ENCODE measurements at regions not wholly inside any gene's neighbourhood (a gene's known extent, or its start where the extent isn't known, plus 50 kb on each side); places are given as distances from the start of the nearest gene placed in this dataset.

GRCh38 chr14:56963381-56963780 is 153.1 kb upstream of the OTX2 start:
- no peak for TF ChIP-seq REST (IDR thresholded peaks at IDR 0.05; ENCODE audit: borderline replicate concordance)
- no peak for TF ChIP-seq TAF1 (IDR thresholded peaks at IDR 0.05; ENCODE audit: low read depth)
- Histone ChIP-seq H2AFZ (ENCODE audit: low read depth, low read length) (no peak overlapping the region), H3K36me3 (ENCODE audit: insufficient read depth, low read length) (no peaks in the 10 kb centered on the region), H3K27ac (ENCODE audit: low read length) (no peak overlapping the region), H3K27me3 (ENCODE audit: insufficient read depth, low read depth, low read length) (peaks cover 33% of the 10 kb centered on the region), H3K4me3 (ENCODE audit: low read length) (no peak overlapping the region), H3K9ac (ENCODE audit: low read length) (no peak overlapping the region), H3K4me2 (ENCODE audit: low read length) (no peak overlapping the region), H3K9me3 (ENCODE audit: low read length) (no peaks in the 10 kb centered on the region), H3K9me2 (ENCODE audit: insufficient read depth, low read length) (no peaks in the 10 kb centered on the region), H3F3A (ENCODE audit: insufficient read depth, low read length, poor library complexity, severe bottlenecking) (no peaks in the 10 kb centered on the region), H3K79me2 (replicated peaks; ENCODE audit: insufficient read depth, low read length) (no peaks in the 10 kb centered on the region), H4K20me1 (ENCODE audit: insufficient read depth) (no peaks in the 10 kb centered on the region)

- H3K4me2 ChIP-seq (ENCODE audit: low read length), result no peak overlapping the region
- no peaks in the 10 kb centered on the region for H4K20me1 ChIP-seq (ENCODE audit: insufficient read depth)
- peaks cover 30% of the 10 kb centered on the region for H3K27me3 ChIP-seq (ENCODE audit: insufficient read depth, low read depth, low read length)
- H3K9me3 ChIP-seq (ENCODE audit: low read length), result no peaks in the 10 kb centered on the region
- TF ChIP-seq CTCF (IDR thresholded peaks at IDR 0.05; ENCODE audit: poor library complexity, severe bottlenecking), result no peak
- TF ChIP-seq EZH2 (IDR thresholded peaks at IDR 0.05; ENCODE audit: borderline replicate concordance, insufficient read depth, low read length, poor library complexity, severe bottlenecking), result no peak
- no peak for TF ChIP-seq TAF1 (IDR thresholded peaks at IDR 0.05; ENCODE audit: low read depth)
- no peak for TF ChIP-seq EP300 (conservative IDR thresholded peaks at IDR 0.05; ENCODE audit: poor library complexity, severe bottlenecking)
- no peak for TF ChIP-seq MXI1 (conservative IDR thresholded peaks at IDR 0.05; ENCODE audit: poor library complexity, severe bottlenecking)
- no peak for TF ChIP-seq REST (IDR thresholded peaks at IDR 0.05; ENCODE audit: borderline replicate concordance)
- TF ChIP-seq RAD21 (conservative IDR thresholded peaks at IDR 0.05), result no peak
- no peak for TF ChIP-seq SMC3 (conservative IDR thresholded peaks at IDR 0.05; ENCODE audit: poor library complexity)
- no peak for TF ChIP-seq POLR2AphosphoS5 (IDR thresholded peaks at IDR 0.05)
- H3K9ac ChIP-seq (ENCODE audit: low read length), result no peak overlapping the region
- no peaks in the 10 kb centered on the region for H3K79me2 ChIP-seq (replicated peaks; ENCODE audit: insufficient read depth, low read length)
- H3K9me2 ChIP-seq (ENCODE audit: insufficient read depth, low read length), result no peaks in the 10 kb centered on the region
- no peaks in the 10 kb centered on the region for H3K36me3 ChIP-seq (ENCODE audit: insufficient read depth, low read length)
- no peaks in the 10 kb centered on the region for H3F3A ChIP-seq (ENCODE audit: insufficient read depth, low read length, poor library complexity, severe bottlenecking)
- no peak overlapping the region for H2AFZ ChIP-seq (ENCODE audit: low read depth, low read length)
- H3K27ac ChIP-seq (ENCODE audit: low read length), result no peak overlapping the region
- H3K4me3 ChIP-seq (ENCODE audit: low read length), result no peak overlapping the region
Measured at GRCh38 chr14:56962444-56963080, 152.3 kb upstream of the OTX2 start.

Measured in neural cell (in vitro differentiated cells).